T-helper 17 cell (primary cell): ENCODE measurements at regions not wholly inside any gene's neighbourhood (a gene's known extent, or its start where the extent isn't known, plus 50 kb on each side); places are given as distances from the start of the nearest gene placed in this dataset.

Source experiments
- ATAC-seq: fragments of 150-1000 bp; cut with Tn5 transposase; 2 replicates; pipeline ENCODE4 v1.10.0; 2021; ENCODE audit warnings: mild to moderate bottlenecking, moderate library complexity
- DNase-seq, 3 donors: peaks; one replicate each; pipeline versions ENCODE4 v3.0.0 to v3.0.0-alpha.2; 2020 to 2021
- H3K9me3 ChIP-seq: one replicate; pipeline ENCODE4 v1.7.0; 2013; ENCODE audit warnings: low read length, mild to moderate bottlenecking; ENCODE audit not compliant: control insufficient read depth, poor library complexity, severe bottlenecking
- H3K27ac Mint-ChIP-seq: one replicate; pipeline ENCODE4 v1.8.0; 2022; ENCODE audit warnings: mild to moderate bottlenecking, moderate library complexity, mixed read lengths
- H3K27me3 Mint-ChIP-seq: one replicate; pipeline ENCODE4 v1.8.0; 2022; ENCODE audit warnings: mixed read lengths
- H3K36me3 Mint-ChIP-seq: one replicate; pipeline ENCODE4 v1.8.0; 2022; ENCODE audit warnings: low read depth, mixed read lengths
- H3K4me1 Mint-ChIP-seq: one replicate; pipeline ENCODE4 v1.8.0; 2022; ENCODE audit warnings: mild to moderate bottlenecking, mixed read lengths
- H3K4me3 Mint-ChIP-seq: one replicate; pipeline ENCODE4 v1.8.0; 2022; ENCODE audit warnings: mild to moderate bottlenecking, moderate library complexity, mixed read lengths

DNA sequence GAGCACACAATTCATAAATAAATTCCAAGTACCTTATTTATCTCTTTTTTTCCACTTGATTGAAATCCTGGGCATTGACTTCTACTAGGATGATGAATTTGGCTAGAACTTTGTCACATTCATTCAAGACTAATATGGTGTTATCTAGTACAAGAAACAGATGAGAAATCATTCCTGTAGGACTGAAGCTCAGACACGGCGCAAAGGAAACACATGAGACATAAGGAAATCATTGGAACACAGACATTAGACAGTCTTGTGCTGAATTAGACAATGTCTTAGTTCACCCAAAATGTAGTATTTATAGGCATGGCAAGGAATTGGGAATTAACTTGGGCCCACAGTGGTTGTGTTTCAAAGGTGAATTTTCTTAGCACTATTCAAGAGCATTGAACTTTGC lies 305.7 kb downstream of the SETD4 start:
- H3K4me1 Mint-ChIP-seq: peaks cover 2% of the 10 kb centered on the region
- no peaks in the 10 kb centered on the region for H3K9me3 ChIP-seq
- H3K4me3 Mint-ChIP-seq: no peak overlapping the region
- ATAC-seq: no peak
- no peak for DNase-seq
- H3K27ac Mint-ChIP-seq: no peak overlapping the region
- H3K27me3 Mint-ChIP-seq: peaks cover 79% of the 10 kb centered on the region
- peaks cover 2% of the 10 kb centered on the region for H3K36me3 Mint-ChIP-seq

DNA sequence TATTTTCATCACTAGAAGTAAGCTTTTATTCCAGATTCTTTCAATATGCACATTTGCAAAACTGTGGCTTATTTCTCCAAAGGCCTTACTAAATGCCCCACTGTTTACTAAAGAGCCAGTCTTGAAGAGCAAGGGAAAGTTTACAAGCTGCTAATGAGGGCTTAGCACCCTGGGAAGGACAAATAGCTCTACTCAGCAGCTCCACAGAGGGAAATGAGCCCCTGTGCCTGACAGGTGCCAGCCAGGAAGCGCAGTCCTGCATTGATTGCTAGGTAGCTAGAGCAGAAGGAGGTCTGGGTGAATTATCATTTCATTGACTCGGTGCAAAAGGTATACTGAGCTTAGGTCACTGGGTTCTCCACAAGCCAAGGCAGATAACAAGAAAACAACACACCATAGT lies 307.0 kb downstream of the SETD4 start:
- no peak for DNase-seq
- peaks cover under 1% of the 10 kb centered on the region for H3K36me3 Mint-ChIP-seq
- no peaks in the 10 kb centered on the region for H3K9me3 ChIP-seq
- peaks cover 2% of the 10 kb centered on the region for H3K4me1 Mint-ChIP-seq
- H3K4me3 Mint-ChIP-seq: no peak overlapping the region
- H3K27ac Mint-ChIP-seq: no peak overlapping the region
- no peak for ATAC-seq
- peaks cover 78% of the 10 kb centered on the region for H3K27me3 Mint-ChIP-seq

DNA sequence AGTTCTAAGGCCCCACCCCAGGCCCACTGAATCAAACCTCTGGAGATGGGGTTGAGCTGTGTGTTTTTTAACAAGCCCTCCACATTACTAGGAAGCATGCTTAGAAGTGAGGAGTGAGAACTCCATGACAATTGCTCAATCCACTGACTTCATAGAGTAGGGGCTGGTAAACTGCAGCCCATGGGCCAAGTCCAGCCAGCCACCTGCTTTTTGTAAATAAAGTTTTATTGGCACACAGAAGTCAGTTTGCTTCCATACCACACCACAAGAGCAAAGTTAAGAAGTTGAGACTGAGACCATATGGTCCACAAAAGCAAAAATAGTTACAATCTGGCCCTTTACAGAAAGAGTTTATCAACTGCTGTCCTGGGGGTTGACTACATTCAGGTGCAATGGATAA lies 309.2 kb downstream of the SETD4 start:
- H3K4me1 Mint-ChIP-seq: peaks cover 2% of the 10 kb centered on the region
- H3K4me3 Mint-ChIP-seq: no peak overlapping the region
- H3K27ac Mint-ChIP-seq: no peak overlapping the region
- no peaks in the 10 kb centered on the region for H3K9me3 ChIP-seq
- ATAC-seq (no peak), DNase-seq (no peak)
- H3K27me3 Mint-ChIP-seq: peaks cover 76% of the 10 kb centered on the region
- H3K36me3 Mint-ChIP-seq: no peaks in the 10 kb centered on the region

DNA sequence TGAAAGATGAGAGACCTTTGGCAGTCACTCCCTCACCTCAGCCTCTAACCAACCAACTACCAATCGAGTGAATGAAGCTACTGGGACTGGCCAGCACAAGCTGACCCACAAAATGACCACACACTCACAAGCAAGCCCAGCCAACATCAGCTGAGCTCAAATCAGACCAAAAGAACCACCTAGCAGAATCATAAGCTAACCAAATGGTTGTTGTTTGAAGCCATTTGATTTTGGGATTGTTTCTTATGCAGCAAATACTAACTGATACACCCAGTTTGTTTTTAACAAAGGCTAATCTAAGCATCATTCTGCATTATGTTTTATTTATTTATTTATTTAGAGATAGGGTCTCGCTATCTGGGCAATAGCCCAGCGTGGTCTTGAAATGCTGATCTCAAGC lies 310.4 kb downstream of the SETD4 start:
- no peak for ATAC-seq
- Mint-ChIP-seq H3K27me3 (peaks cover 66% of the 10 kb centered on the region), H3K27ac (no peak overlapping the region), H3K36me3 (no peaks in the 10 kb centered on the region), H3K4me1 (no peaks in the 10 kb centered on the region), H3K4me3 (no peak overlapping the region)
- no peaks in the 10 kb centered on the region for H3K9me3 ChIP-seq
- no peak for DNase-seq

DNA sequence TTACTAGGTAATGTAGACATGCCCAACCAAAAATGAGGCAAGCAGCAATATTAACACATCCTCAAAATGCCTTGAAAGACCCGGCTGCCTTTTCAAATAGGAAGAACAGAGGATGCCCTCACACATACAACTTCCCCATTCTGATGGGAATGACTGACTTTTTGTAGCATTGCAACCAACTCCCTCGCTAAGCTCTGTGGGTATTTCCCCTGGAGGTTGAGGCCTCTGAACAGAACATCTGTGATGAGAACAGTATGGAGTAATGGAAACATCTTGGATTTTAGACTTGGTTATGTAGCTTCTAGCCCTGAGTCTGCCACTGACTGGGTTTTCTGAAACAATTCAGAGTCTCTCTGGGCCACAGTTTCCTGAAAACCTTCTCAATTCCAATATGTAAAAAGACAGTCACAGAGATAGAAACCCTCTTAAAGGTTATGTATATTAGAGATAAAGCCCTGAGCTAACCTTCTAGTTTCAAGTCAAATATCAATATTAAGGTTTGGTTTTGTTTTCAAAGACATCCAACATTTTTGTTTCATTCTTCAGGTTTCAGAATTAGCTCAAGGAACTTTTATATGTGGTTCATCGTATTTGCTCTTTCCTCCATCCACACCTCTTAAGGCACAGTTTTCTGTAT lies 311.5 kb downstream of the SETD4 start:
- Mint-ChIP-seq H3K36me3 (no peaks in the 10 kb centered on the region), H3K4me1 (no peaks in the 10 kb centered on the region), H3K27me3 (peaks cover 66% of the 10 kb centered on the region), H3K4me3 (no peak overlapping the region), H3K27ac (no peak overlapping the region)
- ATAC-seq: no peak
- no peak for DNase-seq
- H3K9me3 ChIP-seq: no peaks in the 10 kb centered on the region

DNA sequence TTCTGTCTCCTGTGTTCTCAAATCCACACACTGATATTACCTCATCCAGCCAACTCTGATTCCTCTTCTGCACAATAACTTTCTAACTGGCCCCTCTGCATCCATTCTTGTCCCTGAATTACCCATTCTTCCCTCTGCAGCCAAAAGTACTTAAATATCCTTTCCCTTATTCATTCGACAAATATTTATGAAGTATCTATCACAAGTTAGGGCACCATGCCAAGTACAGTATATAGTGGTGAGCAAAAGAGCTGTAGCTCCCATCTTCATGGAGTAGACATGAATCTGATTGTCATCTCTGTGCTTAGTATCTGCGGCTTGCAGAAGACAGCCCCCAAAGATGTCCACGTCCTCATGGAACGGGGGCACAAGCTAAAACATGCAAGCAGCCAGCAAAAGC lies 316.8 kb downstream of the SETD4 start:
- DNase-seq: no peak
- Mint-ChIP-seq H3K4me3 (no peak overlapping the region), H3K4me1 (no peaks in the 10 kb centered on the region), H3K27me3 (peaks cover 40% of the 10 kb centered on the region), H3K27ac (no peak overlapping the region), H3K36me3 (no peaks in the 10 kb centered on the region)
- no peak for ATAC-seq
- H3K9me3 ChIP-seq: peaks cover 2% of the 10 kb centered on the region

DNA sequence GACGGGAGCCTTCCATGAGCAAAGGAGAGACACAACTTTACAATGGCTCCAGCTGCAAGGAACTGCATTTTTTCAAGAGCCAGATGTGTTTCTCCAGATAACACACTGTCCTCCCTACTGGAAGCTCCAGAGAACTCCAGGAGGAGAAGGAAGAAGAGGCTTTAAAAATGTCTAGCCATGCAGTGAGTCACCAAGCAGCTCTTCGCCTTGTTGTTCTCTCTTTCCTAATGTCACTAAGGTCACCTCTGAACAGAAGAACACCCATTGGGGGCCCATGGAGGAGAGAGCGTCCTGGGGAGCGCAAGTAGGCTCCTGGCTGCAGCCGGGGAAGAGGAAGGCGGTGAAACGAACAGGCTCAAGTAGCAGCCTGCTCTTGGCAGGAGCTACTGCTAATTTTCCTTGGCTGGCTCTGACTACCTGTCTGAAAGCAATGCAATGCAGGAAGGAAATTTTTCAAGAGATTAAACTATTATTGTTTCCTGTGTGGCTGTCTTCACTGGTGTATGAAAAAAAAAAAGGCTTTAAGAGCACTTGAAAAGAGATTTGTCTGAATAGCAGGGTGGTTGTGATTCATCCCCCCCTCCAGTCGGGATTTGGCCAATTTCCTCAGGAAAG lies 321.9 kb downstream of the SETD4 start:
- H3K4me3 Mint-ChIP-seq: no peak overlapping the region
- no peak overlapping the region for H3K27ac Mint-ChIP-seq
- peaks cover 20% of the 10 kb centered on the region for H3K27me3 Mint-ChIP-seq
- no peaks in the 10 kb centered on the region for H3K36me3 Mint-ChIP-seq
- H3K4me1 Mint-ChIP-seq: no peaks in the 10 kb centered on the region
- peaks cover 2% of the 10 kb centered on the region for H3K9me3 ChIP-seq
- ATAC-seq: no peak
- no peak for DNase-seq

DNA sequence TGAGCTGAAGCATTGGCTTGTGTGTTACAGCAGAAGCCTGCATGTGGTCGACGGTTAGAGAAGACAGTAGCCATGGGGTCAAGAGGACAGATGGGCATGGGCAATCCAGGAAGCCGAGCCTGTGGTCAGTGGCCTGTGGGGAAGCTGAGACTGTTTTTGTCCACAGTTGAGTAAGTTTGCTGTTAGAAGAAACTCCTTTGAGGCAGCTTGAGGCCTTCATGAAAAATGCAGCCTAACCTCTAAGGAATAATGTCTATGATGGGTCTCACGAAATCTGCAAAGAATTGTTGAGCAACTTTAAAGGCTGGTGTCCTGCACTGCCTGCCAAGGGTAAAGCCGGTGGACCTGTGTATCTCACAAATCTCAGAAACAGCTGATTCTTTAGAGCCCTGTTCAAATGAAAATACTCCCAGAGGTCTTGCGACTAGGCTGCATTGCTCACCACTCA lies 322.4 kb downstream of the SETD4 start:
- H3K9me3 ChIP-seq: peaks cover 2% of the 10 kb centered on the region
- no peak overlapping the region for H3K27ac Mint-ChIP-seq
- DNase-seq (no peak), ATAC-seq (no peak)
- H3K4me1 Mint-ChIP-seq: no peaks in the 10 kb centered on the region
- no peak overlapping the region for H3K4me3 Mint-ChIP-seq
- no peaks in the 10 kb centered on the region for H3K36me3 Mint-ChIP-seq
- peaks cover 16% of the 10 kb centered on the region for H3K27me3 Mint-ChIP-seq

DNA sequence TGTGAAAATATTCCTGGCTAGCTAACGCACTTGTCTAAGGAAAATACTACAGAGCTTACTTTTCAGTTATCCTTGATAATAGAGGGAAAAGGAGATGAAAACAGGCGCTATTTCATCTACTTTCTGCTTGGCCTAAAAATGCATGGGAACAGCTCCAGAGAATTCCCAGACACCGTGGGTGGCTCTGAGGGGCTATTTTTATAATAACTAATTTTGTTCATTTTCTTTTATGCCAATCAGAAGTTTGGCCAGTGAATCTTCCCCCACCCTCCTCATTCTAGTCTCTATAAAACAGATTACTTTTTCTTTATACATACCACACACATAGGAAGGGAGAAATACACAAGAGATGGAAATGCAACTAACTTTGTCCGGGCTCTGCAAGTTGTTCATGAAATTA lies 322.9 kb downstream of the SETD4 start:
- Mint-ChIP-seq H3K4me3 (no peak overlapping the region), H3K27ac (no peak overlapping the region), H3K27me3 (peaks cover 13% of the 10 kb centered on the region), H3K36me3 (no peaks in the 10 kb centered on the region), H3K4me1 (no peaks in the 10 kb centered on the region)
- ATAC-seq (no peak), DNase-seq (no peak)
- H3K9me3 ChIP-seq: peaks cover 2% of the 10 kb centered on the region

DNA sequence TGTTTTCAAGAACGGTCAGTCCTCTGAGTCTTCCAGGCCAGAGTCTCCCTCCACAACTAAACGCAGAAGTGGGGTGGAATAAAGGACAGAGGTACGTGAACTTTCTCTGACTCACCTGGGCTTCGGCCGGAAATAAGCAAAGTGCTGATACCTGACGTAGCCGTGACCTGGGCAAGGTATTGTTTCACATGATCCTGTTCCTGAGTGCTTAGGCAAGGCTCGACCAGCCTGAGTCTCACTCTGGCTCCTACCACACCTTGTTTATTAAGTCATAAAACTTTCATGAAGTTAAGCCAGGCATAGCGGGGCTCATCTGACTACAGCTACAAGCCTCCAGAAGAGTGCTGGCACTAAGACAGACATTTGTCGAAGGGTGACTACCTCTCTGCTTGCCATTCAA lies 327.5 kb downstream of the SETD4 start:
- Mint-ChIP-seq H3K4me3 (no peak overlapping the region), H3K27me3 (peaks cover 43% of the 10 kb centered on the region), H3K36me3 (no peaks in the 10 kb centered on the region), H3K4me1 (no peaks in the 10 kb centered on the region), H3K27ac (no peak overlapping the region)
- H3K9me3 ChIP-seq: no peaks in the 10 kb centered on the region
- ATAC-seq: no peak
- no peak for DNase-seq

DNA sequence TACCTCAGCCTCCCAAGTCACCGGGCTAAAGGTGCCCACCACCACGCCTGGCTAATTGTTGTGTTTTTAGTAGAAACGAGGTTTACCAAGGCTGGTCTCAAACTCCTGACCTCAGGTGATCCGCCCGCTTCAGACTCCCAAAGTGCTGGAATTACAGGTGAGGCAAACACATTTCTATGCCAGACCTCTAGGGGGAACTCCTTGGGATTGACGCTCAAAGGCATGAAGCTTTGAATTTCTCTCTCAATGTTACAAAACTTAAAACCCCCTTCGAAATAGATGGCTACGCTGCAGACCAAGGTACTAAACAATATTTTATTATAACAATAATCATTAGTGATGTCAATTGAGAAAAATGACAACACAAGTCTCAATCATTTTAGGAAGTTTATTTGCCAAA lies 330.0 kb downstream of the SETD4 start:
- H3K9me3 ChIP-seq: no peaks in the 10 kb centered on the region
- DNase-seq (no peak), ATAC-seq (no peak)
- Mint-ChIP-seq H3K4me1 (no peaks in the 10 kb centered on the region), H3K36me3 (no peaks in the 10 kb centered on the region), H3K27ac (no peak overlapping the region), H3K27me3 (peaks cover 55% of the 10 kb centered on the region), H3K4me3 (no peak overlapping the region)

DNA sequence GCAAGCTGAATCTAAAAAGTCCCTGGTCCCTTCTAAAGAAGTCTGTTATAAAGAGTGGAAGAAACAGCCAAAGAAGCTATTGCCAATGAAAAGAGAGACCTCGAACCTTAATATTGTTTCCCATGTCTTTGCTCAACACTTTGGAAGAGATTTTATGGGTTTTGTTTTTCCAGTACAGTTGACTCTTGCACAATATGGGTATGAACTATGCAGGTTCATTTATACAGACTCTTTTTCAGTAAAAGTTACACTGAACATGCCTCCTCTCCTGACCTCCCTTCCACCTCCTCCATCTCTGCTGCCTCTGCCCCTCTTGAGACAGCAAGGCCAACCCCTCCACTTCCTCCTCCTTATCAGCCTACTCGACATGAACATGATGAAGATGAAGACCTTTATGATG lies 332.5 kb downstream of the SETD4 start:
- Mint-ChIP-seq H3K36me3 (no peaks in the 10 kb centered on the region), H3K27ac (no peak overlapping the region), H3K4me1 (no peaks in the 10 kb centered on the region), H3K27me3 (peaks cover 46% of the 10 kb centered on the region), H3K4me3 (no peak overlapping the region)
- no peaks in the 10 kb centered on the region for H3K9me3 ChIP-seq
- no peak for DNase-seq
- no peak for ATAC-seq

DNA sequence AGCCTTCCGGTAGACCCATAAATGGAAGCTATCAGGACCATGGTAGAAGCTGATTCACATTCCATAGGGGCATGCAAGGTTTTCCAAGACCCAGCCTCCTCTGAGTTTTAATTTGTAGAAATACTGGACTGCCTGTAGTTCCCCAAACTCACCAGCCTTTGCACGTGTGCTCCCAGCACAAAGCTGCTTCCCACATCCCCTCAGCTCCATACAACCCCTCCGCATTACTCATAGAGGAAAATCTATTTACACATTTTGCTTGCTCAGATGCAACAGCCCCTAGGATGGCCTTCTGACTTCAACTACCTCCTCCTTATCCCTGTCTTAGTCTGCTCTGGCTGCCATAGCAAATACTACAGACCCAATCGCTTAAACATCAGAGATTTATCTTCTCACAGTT lies 336.2 kb downstream of the SETD4 start:
- Mint-ChIP-seq H3K4me1 (no peaks in the 10 kb centered on the region), H3K27ac (no peak overlapping the region), H3K27me3 (peaks cover 36% of the 10 kb centered on the region), H3K36me3 (no peaks in the 10 kb centered on the region), H3K4me3 (no peak overlapping the region)
- no peak for DNase-seq
- no peak for ATAC-seq
- H3K9me3 ChIP-seq: no peaks in the 10 kb centered on the region

DNA sequence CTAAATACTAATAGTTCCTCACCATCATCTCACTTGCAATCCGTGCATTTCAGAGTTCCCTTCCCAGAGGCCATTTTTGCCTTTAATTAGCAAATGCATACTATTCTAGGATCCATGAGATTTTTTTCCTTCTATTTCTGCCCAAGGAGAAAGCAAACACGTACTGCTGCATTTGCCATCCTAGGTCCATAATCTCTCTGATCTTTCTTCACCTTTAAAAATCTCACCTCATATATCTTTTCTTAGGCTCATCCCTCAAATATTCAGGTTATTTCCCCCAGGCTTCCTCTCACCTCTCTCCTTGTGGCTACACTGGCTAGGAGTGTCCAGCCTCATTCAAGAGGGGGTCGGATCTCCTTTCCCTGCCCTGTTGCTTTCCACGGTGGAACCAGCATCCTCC lies 338.6 kb downstream of the SETD4 start:
- ATAC-seq: no peak
- no peak for DNase-seq
- H3K27ac Mint-ChIP-seq: no peak overlapping the region
- no peak overlapping the region for H3K4me3 Mint-ChIP-seq
- H3K27me3 Mint-ChIP-seq: peaks cover 37% of the 10 kb centered on the region
- H3K36me3 Mint-ChIP-seq: no peaks in the 10 kb centered on the region
- H3K4me1 Mint-ChIP-seq: no peaks in the 10 kb centered on the region
- no peaks in the 10 kb centered on the region for H3K9me3 ChIP-seq
